IPS-18a (cell line): ENCODE measurements at regions not wholly inside any gene's neighbourhood (a gene's known extent, or its start where the extent isn't known, plus 50 kb on each side); places are given as distances from the start of the nearest gene placed in this dataset.
A peak's percentile ranks its signal among the peaks of the same experiment; 100 is the strongest.

ENCODE experiments used
- H3K27ac ChIP-seq: one replicate; pipeline ENCODE4 v1.5.1; 2013; ENCODE audit warnings: low read length
- H3K27me3 ChIP-seq: one replicate; pipeline ENCODE4 v1.6.1; 2013; ENCODE audit warnings: mild to moderate bottlenecking, low read length; ENCODE audit not compliant: control insufficient read depth, insufficient read depth
- H3K36me3 ChIP-seq: one replicate; pipeline ENCODE4 v1.6.1; 2013; ENCODE audit warnings: low read depth, low read length; ENCODE audit not compliant: control insufficient read depth
- H3K4me1 ChIP-seq: one replicate; pipeline ENCODE4 v1.6.1; 2013; ENCODE audit warnings: low read depth, low read length; ENCODE audit not compliant: control insufficient read depth
- H3K4me3 ChIP-seq: one replicate; pipeline ENCODE4 v1.5.1; 2013; ENCODE audit warnings: low read length
- H3K9ac ChIP-seq: one replicate; pipeline ENCODE4 v1.6.1; 2013; ENCODE audit warnings: mild to moderate bottlenecking, low read length, moderate library complexity
- H3K9me3 ChIP-seq: one replicate; pipeline ENCODE4 v1.6.1; 2013; ENCODE audit warnings: low read depth, low read length; ENCODE audit not compliant: control insufficient read depth

- no peak overlapping the region for H3K9ac ChIP-seq
Observed at GRCh38 chr16:51440131-51440889, 289.2 kb upstream of the SALL1 start.

DNA sequence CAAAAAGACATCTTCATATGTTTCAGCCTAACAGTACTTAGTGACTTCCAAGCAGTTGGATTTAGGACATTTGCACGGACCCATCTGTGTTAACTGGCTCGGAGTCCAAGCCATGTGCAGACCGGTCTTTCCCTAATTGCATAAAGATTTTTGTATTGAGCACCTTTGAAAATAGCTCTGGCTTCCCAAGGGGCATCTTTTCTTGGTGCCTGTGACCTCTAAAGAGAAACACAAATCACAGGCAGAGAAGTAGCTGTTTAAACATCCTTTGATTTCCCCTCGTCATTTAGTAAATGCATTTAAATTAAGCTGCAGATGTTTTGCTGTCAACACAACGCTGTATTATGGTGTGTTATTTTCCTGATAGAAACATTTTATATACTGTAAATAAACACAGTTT is 288.2 kb upstream of the SALL1 start:
- Histone ChIP-seq H3K9ac (no peak overlapping the region), H3K27me3 (no peaks in the 10 kb centered on the region), H3K27ac (no peak overlapping the region), H3K36me3 (no peaks in the 10 kb centered on the region), H3K4me3 (no peak overlapping the region), H3K4me1 (peaks cover 46% of the 10 kb centered on the region), H3K9me3 (no peaks in the 10 kb centered on the region)

More at GRCh38 chr16:51440131-51440889, 289.2 kb upstream of the SALL1 start:
- H3K4me3 ChIP-seq, result peak overlapping the region; percentile 49
- H3K27ac ChIP-seq, result no peak overlapping the region
- H3K36me3 ChIP-seq, result no peaks in the 10 kb centered on the region
- H3K9me3 ChIP-seq, result no peaks in the 10 kb centered on the region
- H3K27me3 ChIP-seq, result no peaks in the 10 kb centered on the region
- peaks cover 46% of the 10 kb centered on the region for H3K4me1 ChIP-seq

- Histone ChIP-seq H3K4me3 (no peak overlapping the region), H3K36me3 (no peaks in the 10 kb centered on the region), H3K9ac (no peak overlapping the region), H3K27me3 (no peaks in the 10 kb centered on the region), H3K27ac (no peak overlapping the region), H3K4me1 (peaks cover 30% of the 10 kb centered on the region), H3K9me3 (no peaks in the 10 kb centered on the region)
Observed at GRCh38 chr16:51436742-51437141, 285.7 kb upstream of the SALL1 start.

GRCh38 chr16:51434567-51435198 is 283.6 kb upstream of the SALL1 start:
- no peaks in the 10 kb centered on the region for H3K36me3 ChIP-seq
- no peak overlapping the region for H3K4me3 ChIP-seq
- no peak overlapping the region for H3K27ac ChIP-seq
- H3K4me1 ChIP-seq, result peaks cover 10% of the 10 kb centered on the region
- no peaks in the 10 kb centered on the region for H3K9me3 ChIP-seq
- no peak overlapping the region for H3K9ac ChIP-seq
- no peaks in the 10 kb centered on the region for H3K27me3 ChIP-seq

GRCh38 chr16:51433599-51433998 is 282.5 kb upstream of the SALL1 start:
- Histone ChIP-seq H3K4me3 (no peak overlapping the region), H3K27ac (no peak overlapping the region), H3K27me3 (no peaks in the 10 kb centered on the region), H3K9ac (no peak overlapping the region), H3K9me3 (no peaks in the 10 kb centered on the region), H3K36me3 (no peaks in the 10 kb centered on the region), H3K4me1 (peaks cover 4% of the 10 kb centered on the region)

- H3K27ac ChIP-seq, result no peak overlapping the region
- peaks cover 6% of the 10 kb centered on the region for H3K4me1 ChIP-seq
- no peaks in the 10 kb centered on the region for H3K9me3 ChIP-seq
- H3K9ac ChIP-seq, result no peak overlapping the region
- no peaks in the 10 kb centered on the region for H3K36me3 ChIP-seq
- H3K4me3 ChIP-seq, result no peak overlapping the region
- no peaks in the 10 kb centered on the region for H3K27me3 ChIP-seq
Observed at GRCh38 chr16:51431517-51432241, 280.6 kb upstream of the SALL1 start.

DNA sequence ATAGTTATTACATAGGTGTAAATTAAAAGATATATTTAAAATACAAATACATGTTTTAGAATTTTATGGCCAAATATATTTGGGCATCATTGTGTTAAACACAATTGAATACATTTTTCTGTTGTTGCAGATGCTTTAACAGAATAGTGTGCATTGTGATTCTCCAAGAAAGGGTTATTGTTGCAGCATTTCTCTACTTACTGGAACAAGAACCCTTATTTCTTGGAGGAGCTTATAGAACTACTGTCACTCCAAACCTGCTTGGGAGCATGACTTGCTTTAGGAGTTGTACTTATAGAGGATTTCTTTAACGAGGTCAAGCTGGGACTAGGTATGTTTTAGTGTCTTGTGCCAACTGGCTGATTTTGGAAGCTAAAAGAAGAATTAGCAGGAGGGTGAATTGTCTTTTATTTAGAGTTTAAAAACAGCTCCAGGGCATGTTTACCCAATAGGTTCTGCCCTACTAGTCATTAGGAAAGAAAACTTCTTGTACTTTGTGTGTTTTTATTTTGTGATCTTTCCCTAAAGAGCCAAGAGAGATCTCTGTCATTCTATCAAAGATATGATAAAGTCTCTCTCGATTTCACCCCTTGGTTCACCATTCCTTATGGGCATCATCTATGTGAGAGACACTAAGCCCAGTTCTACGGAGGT is 279.8 kb upstream of the SALL1 start:
- Histone ChIP-seq H3K27ac (no peak overlapping the region), H3K27me3 (no peaks in the 10 kb centered on the region)

DNA sequence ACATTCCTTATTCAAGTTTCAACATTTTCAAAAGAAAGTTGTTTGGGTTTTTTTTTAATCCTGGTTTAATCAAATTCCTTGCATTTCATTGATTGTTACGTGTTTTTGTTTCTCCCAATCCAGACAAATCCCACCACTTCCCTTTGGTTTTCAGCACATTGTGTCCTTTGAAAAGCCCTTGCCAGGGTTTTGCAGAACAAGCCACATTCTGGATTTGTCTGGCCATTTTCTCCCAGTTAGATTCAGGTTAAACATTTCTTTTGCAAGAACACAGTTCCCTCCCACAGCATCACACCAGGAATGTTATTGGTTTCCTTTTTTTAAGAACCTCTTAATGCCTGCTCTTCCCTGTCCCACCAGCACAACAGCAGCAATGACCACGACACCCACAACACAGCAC is 278.0 kb upstream of the SALL1 start:
- Histone ChIP-seq H3K27ac (no peak overlapping the region), H3K9me3 (no peaks in the 10 kb centered on the region), H3K4me1 (peaks cover 13% of the 10 kb centered on the region), H3K36me3 (no peaks in the 10 kb centered on the region), H3K9ac (no peak overlapping the region), H3K27me3 (no peaks in the 10 kb centered on the region), H3K4me3 (no peak overlapping the region)

More for the DNA sequence above, 279.8 kb upstream of the SALL1 start:
- H3K9ac ChIP-seq, result no peak overlapping the region
- no peaks in the 10 kb centered on the region for H3K36me3 ChIP-seq
- H3K4me1 ChIP-seq, result peaks cover 13% of the 10 kb centered on the region
- no peaks in the 10 kb centered on the region for H3K9me3 ChIP-seq
- H3K4me3 ChIP-seq, result no peak overlapping the region

- no peak overlapping the region for H3K9ac ChIP-seq
Observed at GRCh38 chr16:51427085-51427484, 276.0 kb upstream of the SALL1 start.

GRCh38 chr16:51426276-51426675 is 275.2 kb upstream of the SALL1 start:
- Histone ChIP-seq H3K9ac (no peak overlapping the region), H3K27ac (no peak overlapping the region), H3K27me3 (no peaks in the 10 kb centered on the region), H3K4me1 (peaks cover 13% of the 10 kb centered on the region), H3K4me3 (no peak overlapping the region), H3K9me3 (no peaks in the 10 kb centered on the region), H3K36me3 (no peaks in the 10 kb centered on the region)

More at GRCh38 chr16:51427085-51427484, 276.0 kb upstream of the SALL1 start:
- H3K27ac ChIP-seq, result no peak overlapping the region
- no peaks in the 10 kb centered on the region for H3K36me3 ChIP-seq
- no peak overlapping the region for H3K4me3 ChIP-seq
- H3K27me3 ChIP-seq, result no peaks in the 10 kb centered on the region
- no peaks in the 10 kb centered on the region for H3K9me3 ChIP-seq
- peaks cover 13% of the 10 kb centered on the region for H3K4me1 ChIP-seq

GRCh38 chr16:51420247-51420646 is 269.2 kb upstream of the SALL1 start:
- H3K9ac ChIP-seq, result no peak overlapping the region
- no peaks in the 10 kb centered on the region for H3K27me3 ChIP-seq
- no peak overlapping the region for H3K4me3 ChIP-seq
- H3K9me3 ChIP-seq, result no peaks in the 10 kb centered on the region
- H3K36me3 ChIP-seq, result no peaks in the 10 kb centered on the region
- H3K4me1 ChIP-seq, result no peaks in the 10 kb centered on the region
- no peak overlapping the region for H3K27ac ChIP-seq
